Liver (tissue), 8 donors: ENCODE measurements at regions not wholly inside any gene's neighbourhood (a gene's known extent, or its start where the extent isn't known, plus 50 kb on each side); places are given as distances from the start of the nearest gene placed in this dataset.

ENCODE experiments used
- DNase-seq: peaks from one replicate; pipeline ENCODE4 v3.0.0-alpha.2; 2017; ENCODE audit warnings: low spot score
- H3K27ac ChIP-seq, 2 donors: one replicate each; pipeline ENCODE4 v1.7.0; 2013; ENCODE audit warnings: inconsistent platforms in 2 of 2, low read length in 2 of 2, control low read depth in 1 of 2, low read depth in 1 of 2, mild to moderate bottlenecking in 1 of 2
- H3K27me3 ChIP-seq, 4 donors: one replicate each; pipeline versions ENCODE4 v1.6.1 to v1.7.0; 2013; ENCODE audit warnings: low read length in 3 of 4, inconsistent platforms in 1 of 4, mild to moderate bottlenecking in 1 of 4, moderate library complexity in 1 of 4; ENCODE audit not compliant: control insufficient read depth in 4 of 4, insufficient read depth in 4 of 4
- H3K36me3 ChIP-seq, 4 donors: one replicate each; pipeline versions ENCODE4 v1.6.1 to v1.7.0; 2013; ENCODE audit warnings: low read length in 3 of 4, mild to moderate bottlenecking in 3 of 4, low read depth in 1 of 4, moderate library complexity in 1 of 4; ENCODE audit not compliant: control insufficient read depth in 4 of 4, insufficient read depth in 3 of 4
- H3K4me1 ChIP-seq, 4 donors: one replicate each; pipeline versions ENCODE4 v1.6.1 to v1.7.0; 2013; ENCODE audit warnings: low read length in 3 of 4, mild to moderate bottlenecking in 3 of 4, moderate library complexity in 1 of 4; ENCODE audit not compliant: control insufficient read depth in 4 of 4, insufficient read depth in 4 of 4
- H3K4me3 ChIP-seq, 3 donors: one replicate each; pipeline versions ENCODE4 v1.6.1 to v1.7.0; 2013; ENCODE audit warnings: low read length in 3 of 3, control low read depth in 1 of 3, low read depth in 1 of 3, mild to moderate bottlenecking in 1 of 3
- H3K9ac ChIP-seq, 2 donors: one replicate each; pipeline ENCODE4 v1.7.0; 2013; ENCODE audit warnings: low read length in 2 of 2, mild to moderate bottlenecking in 2 of 2, moderate library complexity in 2 of 2, control low read depth in 1 of 2, low read depth in 1 of 2
- H3K9me3 ChIP-seq, 4 donors: one replicate each; pipeline versions ENCODE4 v1.6.1 to v1.7.0; 2013; ENCODE audit warnings: low read length in 3 of 4; ENCODE audit not compliant: control insufficient read depth in 4 of 4
- ATF3 ChIP-seq: IDR thresholded peaks from 2 replicates; pipeline ENCODE4 v1.6.1; 2016; ENCODE audit warnings: antibody characterized with exemption
- CTCF ChIP-seq: fragments of 150-350 bp; IDR thresholded peaks from 2 replicates; pipeline ENCODE4 v1.5.1; 2017; ENCODE audit warnings: improper control_type of control experiment, low read depth, low read length; ENCODE audit not compliant: missing input control
- EGR1 ChIP-seq, 2 donors: IDR thresholded peaks; 2 replicates each; pipeline ENCODE4 v1.6.1; 2016 to 2018; ENCODE audit warnings: antibody characterized with exemption in 2 of 2, low read depth in 2 of 2
- FOXA1 ChIP-seq: IDR thresholded peaks from 2 replicates; pipeline ENCODE4 v1.6.1; 2016; ENCODE audit warnings: antibody characterized with exemption
- GABPA ChIP-seq, 2 donors: IDR thresholded peaks in 1 of 2; conservative IDR thresholded peaks in 1 of 2; 2 replicates each; pipeline ENCODE4 v1.6.1; 2016; ENCODE audit warnings: antibody characterized with exemption in 2 of 2, mild to moderate bottlenecking in 1 of 2, moderate library complexity in 1 of 2
- HNF4A ChIP-seq, 2 donors: conservative IDR thresholded peaks; 2 replicates each; pipeline ENCODE4 v1.6.1; 2016; ENCODE audit warnings: antibody characterized with exemption in 2 of 2, mild to moderate bottlenecking in 2 of 2
- JUND ChIP-seq, 2 donors: IDR thresholded peaks; 2 replicates each; pipeline ENCODE4 v1.6.1; 2016; ENCODE audit warnings: antibody characterized with exemption in 2 of 2
- NR2F2 ChIP-seq: IDR thresholded peaks from 2 replicates; pipeline ENCODE4 v1.6.1; 2016; ENCODE audit warnings: antibody characterized with exemption
- RXRA ChIP-seq, 2 donors: IDR thresholded peaks; 2 replicates each; pipeline ENCODE4 v1.6.1; 2017 to 2018; ENCODE audit warnings: antibody characterized with exemption in 2 of 2, mild to moderate bottlenecking in 1 of 2
- SP1 ChIP-seq: IDR thresholded peaks from 2 replicates; pipeline ENCODE4 v1.6.1; 2018; ENCODE audit warnings: antibody characterized with exemption, mild to moderate bottlenecking
- TAF1 ChIP-seq: conservative IDR thresholded peaks from 2 replicates; pipeline ENCODE4 v1.6.1; 2016; ENCODE audit warnings: antibody characterized with exemption, mild to moderate bottlenecking
- YY1 ChIP-seq: IDR thresholded peaks from 2 replicates; pipeline ENCODE4 v1.6.1; 2016; ENCODE audit warnings: antibody characterized with exemption, mild to moderate bottlenecking
- WGBS: extraction: QIAGEN DNeasy Blood & Tissue Kit; methylation state at CpG from one replicate; pipeline ENCODE4 v1.1.7; 2013; 5-methylcytosine and 5-hydroxymethylcytosine counted together
- TF ChIP-seq, protein P1 (sequence below): IDR thresholded peaks from 2 replicates; pipeline ENCODE4 v1.6.1; 2016; ENCODE audit warnings: antibody characterized with exemption
- TF ChIP-seq, protein P2 (sequence below): IDR thresholded peaks from 2 replicates; pipeline ENCODE4 v1.6.1; 2016; ENCODE audit warnings: antibody characterized with exemption
- TF ChIP-seq, protein P3 (sequence below): IDR thresholded peaks from 2 replicates; pipeline ENCODE4 v1.6.1; 2016; ENCODE audit warnings: antibody characterized with exemption, mild to moderate bottlenecking
- donor health status: healthy.
- donor health status: healthy.
- donor health status: healthy.
- donor health status: healthy.
- donor health status: healthy.

GRCh38 chr16:51641191-51641765 is 490.2 kb upstream of the SALL1 start:
- H3K9ac ChIP-seq = no peak overlapping the region
- WGBS = 85% methylated on average over 3 of the region's 3 CpGs
- TF ChIP-seq JUND (IDR thresholded peaks at IDR 0.05) = no peak
- TF ChIP-seq NR2F2 = no peak
- TF ChIP-seq, protein P1, sequence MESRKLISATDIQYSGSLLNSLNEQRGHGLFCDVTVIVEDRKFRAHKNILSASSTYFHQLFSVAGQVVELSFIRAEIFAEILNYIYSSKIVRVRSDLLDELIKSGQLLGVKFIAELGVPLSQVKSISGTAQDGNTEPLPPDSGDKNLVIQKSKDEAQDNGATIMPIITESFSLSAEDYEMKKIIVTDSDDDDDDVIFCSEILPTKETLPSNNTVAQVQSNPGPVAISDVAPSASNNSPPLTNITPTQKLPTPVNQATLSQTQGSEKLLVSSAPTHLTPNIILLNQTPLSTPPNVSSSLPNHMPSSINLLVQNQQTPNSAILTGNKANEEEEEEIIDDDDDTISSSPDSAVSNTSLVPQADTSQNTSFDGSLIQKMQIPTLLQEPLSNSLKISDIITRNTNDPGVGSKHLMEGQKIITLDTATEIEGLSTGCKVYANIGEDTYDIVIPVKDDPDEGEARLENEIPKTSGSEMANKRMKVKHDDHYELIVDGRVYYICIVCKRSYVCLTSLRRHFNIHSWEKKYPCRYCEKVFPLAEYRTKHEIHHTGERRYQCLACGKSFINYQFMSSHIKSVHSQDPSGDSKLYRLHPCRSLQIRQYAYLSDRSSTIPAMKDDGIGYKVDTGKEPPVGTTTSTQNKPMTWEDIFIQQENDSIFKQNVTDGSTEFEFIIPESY = no peak
- no peak for TF ChIP-seq HNF4A (conservative IDR thresholded peaks at IDR 0.05)
- no peak for TF ChIP-seq TAF1
- TF ChIP-seq GABPA (IDR thresholded peaks at IDR 0.05 in 1 of 2, conservative IDR thresholded peaks at IDR 0.05 in 1 of 2) = no peak
- TF ChIP-seq EGR1 (IDR thresholded peaks at IDR 0.05; ENCODE audit: low read depth in 2 of 2) = no peak
- no peak for TF ChIP-seq RXRA (IDR thresholded peaks at IDR 0.05)
- no peak for TF ChIP-seq FOXA1
- H3K36me3 ChIP-seq = no peaks in the 10 kb centered on the region
- H3K9me3 ChIP-seq = no peaks in the 10 kb centered on the region
- no peak for DNase-seq
- H3K4me3 ChIP-seq = no peak overlapping the region
- H3K27me3 ChIP-seq = no peaks in the 10 kb centered on the region
- no peak overlapping the region for H3K27ac ChIP-seq
- no peaks in the 10 kb centered on the region for H3K4me1 ChIP-seq

DNA sequence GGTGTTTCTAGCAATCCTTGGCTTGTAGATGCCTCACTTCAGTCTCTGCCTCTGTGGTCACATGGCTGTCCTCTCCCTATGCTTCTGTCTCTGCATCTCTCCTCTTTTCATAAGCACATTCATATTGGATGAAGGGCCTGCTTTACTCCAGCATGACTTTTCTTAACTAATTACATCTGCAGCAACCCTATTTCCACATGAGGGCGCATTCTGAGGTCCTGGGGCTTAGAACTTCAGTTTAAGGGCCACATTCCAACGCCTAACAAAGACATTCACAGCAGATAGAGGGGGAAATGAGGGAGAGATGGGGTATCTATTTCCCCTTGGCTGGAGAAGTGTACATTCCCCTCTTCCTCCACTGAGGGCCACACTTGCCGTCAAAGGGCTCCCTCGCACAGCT is 489.1 kb upstream of the SALL1 start:
- Histone ChIP-seq H3K27ac (no peak overlapping the region), H3K4me3 (no peak overlapping the region), H3K9ac (no peak overlapping the region), H3K9me3 (no peaks in the 10 kb centered on the region), H3K4me1 (no peaks in the 10 kb centered on the region), H3K27me3 (no peaks in the 10 kb centered on the region), H3K36me3 (no peaks in the 10 kb centered on the region)
- WGBS = 88% methylated on average over 4 of the region's 4 CpGs
- DNase-seq = no peak
- TF ChIP-seq, protein P1 = no peak
- TF ChIP-seq TAF1 = no peak
- no peak for TF ChIP-seq HNF4A (conservative IDR thresholded peaks at IDR 0.05)
- no peak for TF ChIP-seq ATF3
- no peak for TF ChIP-seq EGR1 (IDR thresholded peaks at IDR 0.05; ENCODE audit: low read depth in 2 of 2)
- TF ChIP-seq, protein P2, sequence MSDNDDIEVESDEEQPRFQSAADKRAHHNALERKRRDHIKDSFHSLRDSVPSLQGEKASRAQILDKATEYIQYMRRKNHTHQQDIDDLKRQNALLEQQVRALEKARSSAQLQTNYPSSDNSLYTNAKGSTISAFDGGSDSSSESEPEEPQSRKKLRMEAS = no peak
- no peak for TF ChIP-seq NR2F2
- TF ChIP-seq, protein P3, sequence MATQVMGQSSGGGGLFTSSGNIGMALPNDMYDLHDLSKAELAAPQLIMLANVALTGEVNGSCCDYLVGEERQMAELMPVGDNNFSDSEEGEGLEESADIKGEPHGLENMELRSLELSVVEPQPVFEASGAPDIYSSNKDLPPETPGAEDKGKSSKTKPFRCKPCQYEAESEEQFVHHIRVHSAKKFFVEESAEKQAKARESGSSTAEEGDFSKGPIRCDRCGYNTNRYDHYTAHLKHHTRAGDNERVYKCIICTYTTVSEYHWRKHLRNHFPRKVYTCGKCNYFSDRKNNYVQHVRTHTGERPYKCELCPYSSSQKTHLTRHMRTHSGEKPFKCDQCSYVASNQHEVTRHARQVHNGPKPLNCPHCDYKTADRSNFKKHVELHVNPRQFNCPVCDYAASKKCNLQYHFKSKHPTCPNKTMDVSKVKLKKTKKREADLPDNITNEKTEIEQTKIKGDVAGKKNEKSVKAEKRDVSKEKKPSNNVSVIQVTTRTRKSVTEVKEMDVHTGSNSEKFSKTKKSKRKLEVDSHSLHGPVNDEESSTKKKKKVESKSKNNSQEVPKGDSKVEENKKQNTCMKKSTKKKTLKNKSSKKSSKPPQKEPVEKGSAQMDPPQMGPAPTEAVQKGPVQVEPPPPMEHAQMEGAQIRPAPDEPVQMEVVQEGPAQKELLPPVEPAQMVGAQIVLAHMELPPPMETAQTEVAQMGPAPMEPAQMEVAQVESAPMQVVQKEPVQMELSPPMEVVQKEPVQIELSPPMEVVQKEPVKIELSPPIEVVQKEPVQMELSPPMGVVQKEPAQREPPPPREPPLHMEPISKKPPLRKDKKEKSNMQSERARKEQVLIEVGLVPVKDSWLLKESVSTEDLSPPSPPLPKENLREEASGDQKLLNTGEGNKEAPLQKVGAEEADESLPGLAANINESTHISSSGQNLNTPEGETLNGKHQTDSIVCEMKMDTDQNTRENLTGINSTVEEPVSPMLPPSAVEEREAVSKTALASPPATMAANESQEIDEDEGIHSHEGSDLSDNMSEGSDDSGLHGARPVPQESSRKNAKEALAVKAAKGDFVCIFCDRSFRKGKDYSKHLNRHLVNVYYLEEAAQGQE = no peak
- TF ChIP-seq CTCF = no peak
- no peak for TF ChIP-seq YY1
- TF ChIP-seq SP1 = no peak
- TF ChIP-seq RXRA (IDR thresholded peaks at IDR 0.05) = no peak
